ENCODE measurements at regions not wholly inside any gene's neighbourhood (a gene's known extent, or its start where the extent isn't known, plus 50 kb on each side); places are given as distances from the start of the nearest gene placed in this dataset.

DNA sequence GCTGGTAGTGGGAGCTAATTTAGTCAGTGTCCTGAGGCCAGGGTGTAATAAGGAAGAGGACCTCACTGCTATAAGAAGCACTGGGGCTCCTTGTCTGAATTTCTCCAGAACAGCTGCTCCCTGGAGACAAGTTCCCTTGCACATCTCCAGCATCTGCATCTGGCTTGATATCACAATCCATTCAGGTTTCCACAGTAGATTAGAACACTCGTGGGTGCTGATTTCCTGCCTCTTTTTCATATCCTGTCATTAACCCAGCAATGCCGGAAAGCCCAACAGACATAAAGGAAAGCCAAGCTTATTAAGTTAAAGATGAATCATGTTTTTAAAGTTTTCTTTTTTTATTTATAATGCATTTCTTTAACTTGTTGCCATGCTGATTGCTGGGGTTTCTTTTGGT, 232.3 kb upstream of the WWC1 start:
- TF ChIP-seq, protein P1, sequence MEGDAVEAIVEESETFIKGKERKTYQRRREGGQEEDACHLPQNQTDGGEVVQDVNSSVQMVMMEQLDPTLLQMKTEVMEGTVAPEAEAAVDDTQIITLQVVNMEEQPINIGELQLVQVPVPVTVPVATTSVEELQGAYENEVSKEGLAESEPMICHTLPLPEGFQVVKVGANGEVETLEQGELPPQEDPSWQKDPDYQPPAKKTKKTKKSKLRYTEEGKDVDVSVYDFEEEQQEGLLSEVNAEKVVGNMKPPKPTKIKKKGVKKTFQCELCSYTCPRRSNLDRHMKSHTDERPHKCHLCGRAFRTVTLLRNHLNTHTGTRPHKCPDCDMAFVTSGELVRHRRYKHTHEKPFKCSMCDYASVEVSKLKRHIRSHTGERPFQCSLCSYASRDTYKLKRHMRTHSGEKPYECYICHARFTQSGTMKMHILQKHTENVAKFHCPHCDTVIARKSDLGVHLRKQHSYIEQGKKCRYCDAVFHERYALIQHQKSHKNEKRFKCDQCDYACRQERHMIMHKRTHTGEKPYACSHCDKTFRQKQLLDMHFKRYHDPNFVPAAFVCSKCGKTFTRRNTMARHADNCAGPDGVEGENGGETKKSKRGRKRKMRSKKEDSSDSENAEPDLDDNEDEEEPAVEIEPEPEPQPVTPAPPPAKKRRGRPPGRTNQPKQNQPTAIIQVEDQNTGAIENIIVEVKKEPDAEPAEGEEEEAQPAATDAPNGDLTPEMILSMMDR (conservative IDR thresholded peaks at IDR 0.05; ENCODE audit: low read length): no peak
- TF ChIP-seq EZH2phosphoT487 (IDR thresholded peaks at IDR 0.05; ENCODE audit: borderline replicate concordance, low read depth, low read length): no peak
